ENCODE measurements at regions not wholly inside any gene's neighbourhood (a gene's known extent, or its start where the extent isn't known, plus 50 kb on each side); places are given as distances from the start of the nearest gene placed in this dataset.
"Not testable (repeated sequence)": the region's sequence is repeated elsewhere in the genome, so short reads cannot be mapped to it uniquely, and the experiment has no call there.

DNA sequence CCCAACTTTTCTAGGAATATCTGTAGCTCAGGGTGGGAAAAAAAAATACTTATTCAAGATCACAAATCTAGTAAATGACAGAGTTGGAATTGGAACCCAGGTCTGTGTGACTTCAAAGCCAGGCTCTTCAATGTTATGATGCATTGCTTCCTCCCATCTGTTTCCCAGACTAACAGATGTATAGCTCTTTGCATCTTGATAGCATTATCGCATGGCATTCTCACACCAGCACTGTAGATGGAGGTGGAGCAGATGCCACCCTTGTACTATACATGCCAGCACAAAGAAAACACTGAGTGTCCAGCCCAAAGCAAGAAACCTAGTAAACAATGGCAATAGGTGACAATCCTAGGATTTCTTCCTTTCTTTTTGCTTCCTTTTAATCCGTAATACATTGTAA lies 497.3 kb downstream of the NEBL start:
- no peak for DNase-seq (ENCODE audit: low spot score)

DNA sequence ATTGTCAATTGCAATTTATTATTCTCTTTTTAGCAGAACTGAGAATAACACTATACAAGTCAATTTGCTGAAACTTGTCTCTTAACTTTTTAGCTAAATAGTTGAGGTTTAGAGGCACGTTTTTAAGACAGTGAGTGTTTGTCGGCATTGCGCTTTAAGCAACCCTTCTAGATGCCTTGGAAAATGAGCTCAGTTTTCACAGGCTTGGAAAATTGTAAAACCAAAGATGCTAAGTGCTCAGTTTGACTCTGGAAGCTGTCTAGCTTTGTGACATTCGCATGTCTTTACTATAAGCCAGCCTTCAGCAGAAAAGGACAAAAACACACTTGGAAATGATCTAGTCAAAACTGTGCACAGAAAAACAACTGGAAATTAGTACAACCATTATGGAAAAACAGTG lies 500.4 kb downstream of the NEBL start:
- no peak for DNase-seq (ENCODE audit: low spot score)

DNA sequence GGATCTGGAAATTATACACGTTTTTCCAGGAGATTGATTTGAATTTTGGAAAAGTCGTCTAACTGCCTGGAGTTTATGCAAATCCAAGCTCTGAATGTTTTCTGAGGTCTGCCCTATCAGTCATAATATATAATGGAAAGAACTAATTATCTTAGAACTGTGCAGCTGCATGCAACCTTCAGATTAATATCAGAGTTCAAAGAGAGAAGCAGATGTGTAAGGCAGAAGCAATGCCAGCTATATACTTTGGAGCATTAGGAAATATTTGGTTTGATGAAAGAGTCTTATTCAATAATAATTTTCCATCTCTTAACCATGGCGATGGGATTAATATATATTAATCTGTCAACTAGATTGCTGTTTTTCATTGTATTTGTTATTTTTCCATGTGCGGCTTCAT lies 500.9 kb downstream of the NEBL start:
- no peak for DNase-seq (ENCODE audit: low spot score)

DNA sequence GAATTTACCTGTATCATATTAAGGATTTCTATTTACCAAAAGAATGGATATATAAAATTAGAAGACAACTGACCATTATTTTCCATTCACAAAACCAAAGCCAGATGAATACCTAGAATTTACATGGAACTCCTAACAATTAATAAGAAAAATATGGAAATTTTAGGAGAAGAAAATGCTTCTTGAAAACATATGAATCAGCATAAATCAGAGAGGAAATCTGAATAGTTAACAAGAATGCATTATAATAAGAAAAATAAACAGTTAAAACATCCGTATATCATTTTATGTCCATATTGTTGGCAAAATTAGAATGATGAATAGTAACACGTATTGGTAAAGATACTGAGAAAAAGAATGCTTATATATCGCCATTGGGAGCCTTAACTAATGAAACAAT lies 505.5 kb downstream of the NEBL start:
- DNase-seq (ENCODE audit: low spot score), result no peak

DNA sequence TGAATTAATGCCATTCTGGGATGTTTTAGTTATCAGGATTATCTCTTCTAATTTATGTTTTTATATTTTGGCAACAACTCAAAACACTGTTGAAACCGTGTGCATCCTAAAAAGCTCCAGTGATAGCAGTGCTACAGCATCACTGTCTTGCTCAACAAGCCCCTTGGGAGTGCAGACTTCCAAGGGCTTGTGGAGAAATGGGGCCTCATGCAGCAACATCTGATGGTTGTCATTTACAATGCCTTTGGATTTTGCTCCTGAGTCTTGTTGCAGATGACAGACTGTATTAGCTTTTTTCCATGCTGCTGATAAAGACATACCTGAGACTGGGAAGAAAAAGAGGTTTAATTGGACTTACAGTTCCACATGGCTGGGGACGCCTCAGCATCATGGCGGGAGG lies 515.4 kb downstream of the NEBL start:
- DNase-seq (ENCODE audit: low spot score), result no peak

DNA sequence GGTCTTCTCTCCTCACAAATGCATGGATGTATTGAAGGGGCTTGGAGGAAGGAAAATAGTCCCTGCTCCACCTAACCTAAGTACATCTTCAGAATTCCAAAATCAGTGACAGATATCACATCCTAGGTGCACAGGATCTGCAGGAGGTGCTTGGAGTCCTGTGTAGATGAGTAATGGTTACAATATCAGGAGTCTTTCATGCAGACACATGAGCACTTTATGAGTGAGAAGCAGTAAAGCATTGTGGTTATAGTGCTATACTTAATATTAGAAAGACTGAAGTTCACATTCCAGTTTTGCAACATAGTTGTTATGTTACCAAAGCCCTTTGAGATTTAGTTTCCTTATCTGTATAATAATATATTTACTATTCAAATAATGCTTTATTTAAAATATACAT lies 516.7 kb downstream of the NEBL start:
- DNase-seq (ENCODE audit: low spot score), result no peak

DNA sequence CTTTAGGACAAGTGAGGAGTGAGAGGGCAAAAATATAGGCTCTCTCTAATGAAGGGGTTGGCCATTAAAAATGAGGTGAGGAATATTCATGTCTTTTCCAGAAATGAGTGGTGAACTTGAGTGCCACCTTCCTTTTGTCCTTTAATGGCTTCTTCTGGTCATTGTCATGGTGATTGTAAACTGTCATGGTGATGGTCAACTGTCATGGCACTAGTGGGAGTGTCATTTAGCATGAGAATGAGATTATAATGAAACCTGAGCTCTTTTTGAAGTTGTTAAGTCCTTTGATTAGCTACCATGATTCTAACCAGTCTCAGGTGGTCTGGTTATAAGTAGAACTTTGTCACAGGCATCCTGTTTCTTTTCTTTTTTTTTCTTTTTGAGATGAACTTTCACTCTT lies 524.4 kb downstream of the NEBL start:
- DNase-seq (ENCODE audit: low spot score), result no peak

DNA sequence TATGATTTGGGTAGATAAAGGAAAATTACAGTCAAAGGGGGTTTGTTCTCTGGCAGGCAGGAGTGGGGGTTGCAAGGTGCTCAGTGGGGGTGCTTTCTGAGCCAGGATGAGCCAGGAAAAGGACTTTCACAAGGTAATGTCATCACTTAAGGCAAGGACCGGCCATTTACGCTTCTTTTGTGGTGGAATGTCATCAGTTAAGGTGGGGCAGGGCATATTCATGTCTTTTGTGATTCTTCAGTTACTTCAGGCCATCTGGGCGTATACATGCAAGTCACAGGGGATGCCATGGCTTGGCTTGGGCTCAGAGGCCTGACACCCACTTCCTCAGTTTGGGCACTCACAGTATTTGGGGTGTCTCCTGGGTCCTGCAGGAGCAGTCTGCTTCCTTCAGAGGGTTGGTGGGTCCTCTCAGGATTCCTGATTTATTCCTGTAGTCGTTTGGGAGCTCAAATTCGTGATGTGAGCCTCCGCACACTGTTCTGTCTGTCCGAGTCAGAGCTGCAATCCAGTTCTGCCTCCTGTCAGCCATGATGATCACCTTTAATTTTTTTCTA lies 526.1 kb downstream of the NEBL start:
- not testable (repeated sequence) for DNase-seq (ENCODE audit: low spot score)

DNA sequence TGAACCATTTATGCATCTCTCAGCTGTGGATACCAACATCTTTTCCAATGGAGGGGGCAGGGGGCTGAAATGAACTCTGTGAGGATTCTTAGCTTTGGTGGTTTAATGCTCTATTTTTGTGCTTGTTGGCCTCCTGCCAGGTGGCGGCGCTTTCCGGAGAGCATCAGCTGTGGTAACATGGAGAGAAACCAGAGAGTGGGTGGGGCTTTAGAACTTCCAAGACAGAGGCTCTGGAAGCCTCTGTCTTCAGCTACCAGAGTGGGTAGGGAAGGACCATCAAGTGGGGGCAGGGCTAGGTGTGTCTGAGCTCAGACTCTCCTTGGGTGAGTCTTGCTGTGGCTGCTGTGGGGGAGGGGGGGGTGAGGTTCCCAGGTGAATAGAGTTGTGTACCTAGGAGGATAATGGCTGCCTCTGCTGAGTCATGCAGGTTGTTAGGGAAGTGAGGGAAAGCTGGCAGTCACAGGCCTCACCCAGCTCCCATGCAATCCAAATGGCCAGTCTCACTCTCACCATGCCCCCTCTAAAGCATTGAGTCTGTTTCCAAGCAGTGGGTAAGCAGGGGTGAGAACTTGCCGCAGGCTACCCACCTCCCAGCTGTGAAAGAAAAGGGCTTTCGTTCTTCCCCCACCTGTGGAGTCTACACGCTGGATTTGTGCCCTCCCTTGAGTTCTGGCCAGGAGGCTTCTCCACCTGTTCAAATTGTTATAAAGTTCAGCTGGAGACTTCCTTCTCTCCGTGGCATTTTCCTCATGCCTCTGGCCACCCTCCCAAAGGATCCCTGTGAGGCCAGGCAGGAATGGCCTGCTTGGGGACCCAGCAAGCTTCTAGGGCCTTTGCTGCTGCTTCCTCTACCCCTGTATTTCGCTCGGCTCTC lies 527.0 kb downstream of the NEBL start:
- DNase-seq (ENCODE audit: low spot score), result no peak

DNA sequence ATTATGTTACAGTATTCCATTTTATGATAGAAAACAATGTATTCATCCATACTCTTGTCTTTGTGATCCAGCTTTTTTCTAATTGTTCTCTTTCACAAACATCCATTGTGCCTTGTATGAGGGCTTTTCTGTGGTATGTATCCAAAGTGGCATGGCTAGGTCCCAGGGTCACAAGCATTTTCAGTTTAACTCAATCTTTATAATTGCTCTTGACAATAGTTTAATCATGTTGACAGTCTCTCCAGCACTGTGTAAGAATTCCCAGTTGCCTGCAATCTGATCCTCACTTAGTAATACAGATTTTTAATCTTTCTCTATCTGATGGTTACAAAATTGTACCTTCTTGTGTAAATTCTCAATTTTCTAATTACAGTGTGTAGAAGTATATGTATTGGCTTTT lies 533.4 kb downstream of the NEBL start:
- DNase-seq (ENCODE audit: low spot score), result no peak

DNA sequence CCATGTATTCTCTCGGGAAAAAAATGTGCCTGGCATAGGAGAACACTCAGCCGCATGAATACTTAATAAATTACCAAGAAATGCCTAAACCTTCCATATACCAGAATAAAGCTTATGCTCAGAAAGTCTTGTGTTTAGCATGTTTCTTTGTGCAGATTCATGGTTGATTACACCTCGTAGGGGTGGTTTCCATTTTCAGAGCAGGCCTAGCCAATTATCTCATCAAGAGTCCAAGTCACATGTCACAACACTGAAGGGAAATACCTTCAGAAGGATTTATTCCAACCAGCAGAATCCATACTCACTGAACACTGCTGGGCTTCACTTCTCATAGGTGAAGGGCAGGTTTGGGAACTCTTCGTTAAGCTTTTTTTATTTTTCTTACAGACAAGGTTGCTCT lies 539.7 kb downstream of the PLXDC2 start:
- no peak for DNase-seq (ENCODE audit: low spot score)

DNA sequence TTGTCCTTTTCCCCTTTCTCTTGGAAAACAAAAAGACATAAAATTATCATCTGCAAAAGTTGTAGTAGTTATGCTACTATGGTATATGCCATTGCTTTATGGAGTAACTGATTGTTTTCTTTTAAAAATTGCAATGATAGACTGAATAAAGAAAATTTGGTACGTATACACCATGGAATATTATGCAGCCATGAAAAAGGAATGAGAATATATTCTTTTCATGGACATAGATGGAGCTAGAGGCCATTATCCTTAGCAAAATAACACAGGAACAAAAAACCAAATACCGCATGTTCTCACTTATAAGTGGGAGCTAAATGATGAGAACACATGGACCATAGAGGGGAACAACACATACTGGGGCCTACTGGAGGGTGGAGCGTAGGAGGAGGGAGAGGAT lies 538.8 kb downstream of the PLXDC2 start:
- DNase-seq (ENCODE audit: low spot score), result no peak

DNA sequence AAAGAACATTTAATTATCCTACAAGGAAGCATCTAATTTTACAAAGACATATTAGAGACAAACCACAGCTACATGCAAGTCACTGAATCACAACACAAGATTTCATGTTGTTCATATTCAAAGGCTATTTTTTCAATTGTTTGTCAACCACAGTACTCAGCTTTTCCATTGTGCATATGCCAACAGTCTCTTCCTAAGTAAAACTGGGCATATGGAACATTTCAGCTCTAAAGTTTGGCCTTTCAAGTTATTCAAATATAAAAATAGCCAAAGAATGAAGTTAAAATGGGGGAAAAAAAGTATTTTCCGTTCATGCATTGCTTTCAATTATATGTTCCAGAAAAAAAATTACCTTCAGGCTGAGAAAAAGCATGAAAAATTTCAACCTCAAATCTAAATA lies 537.9 kb downstream of the PLXDC2 start:
- DNase-seq (ENCODE audit: low spot score), result no peak

DNA sequence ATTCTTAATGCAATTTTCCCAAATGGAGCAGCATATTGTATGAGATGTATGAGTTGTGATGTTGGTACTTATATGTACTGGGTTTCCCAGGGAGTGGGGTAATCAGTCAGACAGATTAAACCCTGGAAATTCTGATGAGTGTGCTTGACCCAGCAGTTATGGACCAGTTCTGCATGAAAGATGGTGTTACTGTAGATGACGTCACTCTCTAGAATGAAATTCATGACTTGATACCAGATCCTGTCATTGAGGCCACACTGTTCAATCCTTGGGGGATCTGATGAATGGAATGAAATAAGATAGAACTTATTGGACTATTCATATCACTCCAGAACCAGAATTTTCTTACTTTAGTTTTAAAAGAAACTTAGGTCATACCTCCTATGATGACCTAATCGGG lies 534.3 kb downstream of the PLXDC2 start:
- DNase-seq (ENCODE audit: low spot score), result no peak

DNA sequence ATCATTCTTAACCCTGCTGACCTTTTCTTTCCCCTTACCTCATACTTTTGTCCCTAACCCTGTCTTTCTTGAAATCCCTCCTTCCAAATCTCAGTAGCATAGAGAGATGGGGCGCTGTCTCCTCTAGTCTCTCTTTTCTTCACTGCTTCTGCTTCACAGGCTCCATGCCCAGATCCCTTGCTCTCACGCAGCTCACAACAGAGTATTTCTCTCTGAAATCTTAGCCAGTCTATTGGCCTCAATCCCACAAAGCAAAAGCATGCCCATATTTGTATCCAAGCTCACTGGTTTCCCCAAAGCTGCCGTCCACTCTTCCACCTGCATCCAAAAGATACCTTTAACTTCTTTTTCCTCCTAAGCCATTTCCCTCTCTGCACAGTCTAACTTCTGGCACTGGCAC lies 526.8 kb downstream of the PLXDC2 start:
- DNase-seq (ENCODE audit: low spot score), result no peak
